ENCODE measurements at regions not wholly inside any gene's neighbourhood (a gene's known extent, or its start where the extent isn't known, plus 50 kb on each side); places are given as distances from the start of the nearest gene placed in this dataset. TPM values are rescaled to one million over a fixed set of nuclear protein-coding genes. Genes with fewer than 3 reads are reported as not detected.

DNA sequence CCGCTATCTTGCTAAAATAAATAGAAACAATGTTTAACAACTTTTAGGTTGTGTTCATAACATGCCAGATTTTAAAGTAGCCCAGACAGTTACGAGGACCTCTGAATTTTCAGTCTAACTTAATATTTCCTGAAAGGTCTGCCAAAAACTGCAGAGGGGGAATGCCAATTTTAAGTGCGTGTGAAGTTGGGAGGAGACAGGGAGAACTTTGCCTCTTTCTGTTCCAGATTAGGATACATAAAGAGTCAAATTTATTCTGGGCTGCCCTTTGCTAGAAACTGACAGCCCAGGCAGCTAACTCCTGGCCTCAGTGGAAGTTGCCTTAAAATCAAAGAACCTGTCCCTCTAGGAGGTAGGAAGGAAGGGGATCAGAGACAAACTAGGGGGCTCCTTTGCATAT, 52.3 kb upstream of the PIP4K2A start:
- H3K4me1 ChIP-seq = no peaks in the 10 kb centered on the region
- TF ChIP-seq, protein P1, sequence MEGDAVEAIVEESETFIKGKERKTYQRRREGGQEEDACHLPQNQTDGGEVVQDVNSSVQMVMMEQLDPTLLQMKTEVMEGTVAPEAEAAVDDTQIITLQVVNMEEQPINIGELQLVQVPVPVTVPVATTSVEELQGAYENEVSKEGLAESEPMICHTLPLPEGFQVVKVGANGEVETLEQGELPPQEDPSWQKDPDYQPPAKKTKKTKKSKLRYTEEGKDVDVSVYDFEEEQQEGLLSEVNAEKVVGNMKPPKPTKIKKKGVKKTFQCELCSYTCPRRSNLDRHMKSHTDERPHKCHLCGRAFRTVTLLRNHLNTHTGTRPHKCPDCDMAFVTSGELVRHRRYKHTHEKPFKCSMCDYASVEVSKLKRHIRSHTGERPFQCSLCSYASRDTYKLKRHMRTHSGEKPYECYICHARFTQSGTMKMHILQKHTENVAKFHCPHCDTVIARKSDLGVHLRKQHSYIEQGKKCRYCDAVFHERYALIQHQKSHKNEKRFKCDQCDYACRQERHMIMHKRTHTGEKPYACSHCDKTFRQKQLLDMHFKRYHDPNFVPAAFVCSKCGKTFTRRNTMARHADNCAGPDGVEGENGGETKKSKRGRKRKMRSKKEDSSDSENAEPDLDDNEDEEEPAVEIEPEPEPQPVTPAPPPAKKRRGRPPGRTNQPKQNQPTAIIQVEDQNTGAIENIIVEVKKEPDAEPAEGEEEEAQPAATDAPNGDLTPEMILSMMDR (IDR thresholded peaks at IDR 0.05) = no peak
- H3K36me3 ChIP-seq = no peaks in the 10 kb centered on the region
- H3K27me3 ChIP-seq = no peaks in the 10 kb centered on the region
- intact Hi-C loops (cut with DNase I; ENCODE audit: low total_unique reads) = no loop called here
- no peaks in the 10 kb centered on the region for H3K9me3 ChIP-seq
- peak overlapping the region in 1 of 2 donors; percentile 7 for H3K27ac ChIP-seq
- no peak overlapping the region for H3K4me3 ChIP-seq
- no peak for DNase-seq

DNA sequence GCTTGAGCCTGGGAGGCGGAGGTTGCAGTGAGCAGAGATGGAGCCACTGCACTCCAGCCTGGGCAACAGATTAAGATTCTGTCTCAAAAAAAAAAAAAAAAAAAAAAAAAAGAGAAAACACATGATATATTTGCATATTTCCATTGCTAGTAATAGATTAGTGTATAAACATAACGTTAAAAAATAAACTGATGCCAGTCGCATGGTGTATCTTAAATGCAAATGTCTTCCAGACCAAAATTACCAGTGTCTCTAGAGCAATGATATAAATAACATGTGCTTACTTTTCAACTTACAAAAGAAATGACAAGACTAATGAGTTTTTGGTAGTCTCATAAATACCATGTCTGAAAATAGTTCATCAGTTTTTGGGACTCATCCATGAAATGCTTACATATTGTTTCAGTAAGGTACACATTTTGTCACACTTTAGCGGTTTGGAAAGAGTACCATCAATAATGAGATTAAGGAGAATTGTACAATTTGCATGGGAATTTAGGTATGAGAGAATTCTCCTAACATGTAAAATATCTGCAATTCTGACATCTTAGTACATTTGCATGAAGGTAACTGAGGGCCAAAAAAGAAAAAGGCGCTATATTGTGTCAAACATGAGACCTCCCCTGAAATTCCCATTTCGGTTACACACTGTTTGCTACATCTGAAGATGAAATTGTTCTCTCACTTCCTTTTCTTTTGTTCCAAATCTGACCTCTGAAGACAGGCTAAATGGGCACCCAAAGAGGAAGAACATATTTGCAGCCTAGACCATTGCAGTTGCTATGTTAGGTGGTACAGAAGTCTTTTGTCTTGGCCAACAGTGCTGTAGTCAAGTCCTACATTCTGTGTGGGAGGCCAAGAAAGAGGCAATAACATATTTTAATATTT, 51.5 kb upstream of the PIP4K2A start:
- TF ChIP-seq, protein P1 (IDR thresholded peaks at IDR 0.05) = no peak
- TF ChIP-seq POLR2A (IDR thresholded peaks at IDR 0.05) = no peak
- Histone ChIP-seq H3K4me3 (no peak overlapping the region), H3K36me3 (no peaks in the 10 kb centered on the region), H3K27ac (peak overlapping the region in 1 of 2 donors; percentile 7), H3K4me1 (no peaks in the 10 kb centered on the region), H3K27me3 (no peaks in the 10 kb centered on the region), H3K9me3 (no peaks in the 10 kb centered on the region)
- intact Hi-C loops (cut with DNase I; ENCODE audit: low total_unique reads) = no loop called here
- no peak for DNase-seq

DNA sequence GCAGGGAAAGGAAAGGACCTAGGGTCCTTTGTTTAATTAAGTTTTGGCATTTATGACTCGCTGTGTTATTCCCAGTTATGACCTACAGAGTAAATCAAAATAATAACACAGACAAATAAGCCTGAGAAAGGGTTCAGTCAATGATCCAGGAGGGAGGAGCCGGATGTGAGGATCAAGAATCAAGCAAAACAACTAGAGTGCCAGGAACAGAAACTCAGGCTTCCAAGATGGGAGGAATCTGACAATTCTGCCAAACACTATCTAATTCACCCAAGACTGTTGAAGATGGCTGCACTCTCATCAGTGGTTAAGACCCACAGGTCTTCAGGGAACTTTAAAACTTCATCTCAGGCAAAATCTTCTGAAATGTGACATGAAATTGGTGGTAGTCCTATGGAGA, 50.3 kb upstream of the PIP4K2A start:
- intact Hi-C loops (cut with DNase I; ENCODE audit: low total_unique reads) = no loop called here
- no peak for TF ChIP-seq POLR2A (IDR thresholded peaks at IDR 0.05)
- TF ChIP-seq, protein P1 (IDR thresholded peaks at IDR 0.05) = no peak
- no peaks in the 10 kb centered on the region for H3K9me3 ChIP-seq
- no peaks in the 10 kb centered on the region for H3K27me3 ChIP-seq
- H3K4me1 ChIP-seq = no peaks in the 10 kb centered on the region
- no peak for DNase-seq
- H3K4me3 ChIP-seq = no peak overlapping the region
- H3K27ac ChIP-seq = peak overlapping the region in 1 of 2 donors; percentile 15
- H3K36me3 ChIP-seq = no peaks in the 10 kb centered on the region

Small RNA genes lying in the stretch of these regions (small RNA-seq; reads per million reads assigned to genes)
- not detected for gene RNU6-413P

Data from uterus (tissue), 3 donors.